ENCODE measurements at regions not wholly inside any gene's neighbourhood (a gene's known extent, or its start where the extent isn't known, plus 50 kb on each side); places are given as distances from the start of the nearest gene placed in this dataset.
A peak's percentile ranks its signal among the peaks of the same experiment; 100 is the strongest.
"Not testable (repeated sequence)": the region's sequence is repeated elsewhere in the genome, so short reads cannot be mapped to it uniquely, and the experiment has no call there.

DNA sequence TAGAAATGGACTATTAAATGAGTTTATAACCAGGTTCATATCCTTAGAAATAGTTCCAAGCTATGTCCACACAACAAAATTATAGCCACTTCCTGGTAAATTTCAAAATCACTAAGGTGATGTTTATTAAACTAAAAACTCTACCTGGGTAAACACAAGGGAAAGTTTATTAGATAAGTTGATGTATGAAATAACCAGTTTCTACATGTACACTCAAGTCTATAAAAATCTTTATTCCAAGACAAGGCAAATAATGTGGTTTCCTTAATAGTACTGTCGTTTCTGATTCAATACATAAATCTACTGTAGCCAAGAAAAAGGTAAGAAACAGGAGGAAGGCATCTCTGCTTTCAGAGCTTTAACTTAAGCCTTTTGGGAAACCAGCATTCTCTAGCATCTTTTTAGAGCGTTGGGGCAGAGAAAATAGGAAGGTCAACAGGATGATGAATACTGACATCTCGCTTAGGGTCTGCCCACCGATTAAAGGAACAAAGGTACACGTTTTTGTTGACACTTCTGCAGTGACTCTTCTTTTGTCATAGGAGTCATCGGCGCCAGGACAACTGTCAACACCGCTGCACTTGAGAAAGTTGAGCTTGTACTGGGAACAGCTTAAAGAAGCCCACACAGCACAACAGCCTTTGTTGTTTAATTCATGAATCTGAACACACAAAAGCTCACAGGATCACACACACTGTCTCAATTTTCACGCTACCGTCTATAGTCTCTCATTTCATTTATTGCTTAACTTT, 513.6 kb downstream of the SLCO4C1 start:
- no peak overlapping the region for H3K9ac ChIP-seq (ENCODE audit: low read depth, low read length)
- no peaks in the 10 kb centered on the region for H3K9me3 ChIP-seq (ENCODE audit: insufficient read depth, low read length, severe bottlenecking)
- no peaks in the 10 kb centered on the region for H3K36me3 ChIP-seq (ENCODE audit: insufficient read depth, low read length)
- H3K79me2 ChIP-seq (ENCODE audit: insufficient read depth, low read length), result no peaks in the 10 kb centered on the region
- no peaks in the 10 kb centered on the region for H3K27me3 ChIP-seq (ENCODE audit: insufficient read depth, low read length, poor library complexity)
- no peak overlapping the region for H3K4me2 ChIP-seq (ENCODE audit: insufficient read depth, low read length)
- no peak overlapping the region for H3K4me3 ChIP-seq (ENCODE audit: low read depth in 1 of 2, low read length in 2 of 2)
- DNase-seq (no peak), ATAC-seq (ENCODE audit: insufficient read depth, low read depth) (no peak)
- no peaks in the 10 kb centered on the region for H4K20me1 ChIP-seq (ENCODE audit: insufficient read depth, low read length)
- no peak overlapping the region for H3K27ac ChIP-seq (ENCODE audit: low read length)
- TF ChIP-seq, protein P1, sequence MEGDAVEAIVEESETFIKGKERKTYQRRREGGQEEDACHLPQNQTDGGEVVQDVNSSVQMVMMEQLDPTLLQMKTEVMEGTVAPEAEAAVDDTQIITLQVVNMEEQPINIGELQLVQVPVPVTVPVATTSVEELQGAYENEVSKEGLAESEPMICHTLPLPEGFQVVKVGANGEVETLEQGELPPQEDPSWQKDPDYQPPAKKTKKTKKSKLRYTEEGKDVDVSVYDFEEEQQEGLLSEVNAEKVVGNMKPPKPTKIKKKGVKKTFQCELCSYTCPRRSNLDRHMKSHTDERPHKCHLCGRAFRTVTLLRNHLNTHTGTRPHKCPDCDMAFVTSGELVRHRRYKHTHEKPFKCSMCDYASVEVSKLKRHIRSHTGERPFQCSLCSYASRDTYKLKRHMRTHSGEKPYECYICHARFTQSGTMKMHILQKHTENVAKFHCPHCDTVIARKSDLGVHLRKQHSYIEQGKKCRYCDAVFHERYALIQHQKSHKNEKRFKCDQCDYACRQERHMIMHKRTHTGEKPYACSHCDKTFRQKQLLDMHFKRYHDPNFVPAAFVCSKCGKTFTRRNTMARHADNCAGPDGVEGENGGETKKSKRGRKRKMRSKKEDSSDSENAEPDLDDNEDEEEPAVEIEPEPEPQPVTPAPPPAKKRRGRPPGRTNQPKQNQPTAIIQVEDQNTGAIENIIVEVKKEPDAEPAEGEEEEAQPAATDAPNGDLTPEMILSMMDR (IDR thresholded peaks at IDR 0.05; ENCODE audit: borderline replicate concordance, extremely low read depth, low read length, poor library complexity, severe bottlenecking), result no peak
- no peak for TF ChIP-seq EZH2 (IDR thresholded peaks at IDR 0.05; ENCODE audit: borderline replicate concordance, low read depth, low read length, severe bottlenecking)
- H3K4me1 ChIP-seq (ENCODE audit: insufficient read depth, low read length), result no peaks in the 10 kb centered on the region
- no peak overlapping the region for H2AFZ ChIP-seq (ENCODE audit: low read depth, low read length)

DNA sequence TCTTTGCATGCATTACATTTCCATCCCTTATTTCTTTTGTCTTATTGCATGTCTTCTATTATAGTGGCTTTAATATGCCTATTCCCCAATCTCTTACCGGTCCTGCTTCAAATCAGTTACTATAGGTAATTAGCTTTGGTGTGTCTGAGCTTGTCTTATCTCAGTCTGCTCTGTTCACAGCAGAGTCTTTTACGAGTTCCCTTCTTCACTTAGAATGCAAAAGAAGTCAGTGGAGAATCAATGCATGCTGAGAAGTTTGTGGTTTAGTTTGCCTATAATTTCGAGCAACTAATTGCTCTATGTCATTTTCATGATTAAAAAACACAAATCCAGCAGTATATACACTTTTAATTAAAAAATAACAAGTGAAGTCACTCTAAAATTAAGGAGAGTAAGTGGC, 545.0 kb downstream of the SLCO4C1 start:
- H3K79me2 ChIP-seq (ENCODE audit: insufficient read depth, low read length), result no peaks in the 10 kb centered on the region
- no peak for ATAC-seq (ENCODE audit: insufficient read depth, low read depth)

DNA sequence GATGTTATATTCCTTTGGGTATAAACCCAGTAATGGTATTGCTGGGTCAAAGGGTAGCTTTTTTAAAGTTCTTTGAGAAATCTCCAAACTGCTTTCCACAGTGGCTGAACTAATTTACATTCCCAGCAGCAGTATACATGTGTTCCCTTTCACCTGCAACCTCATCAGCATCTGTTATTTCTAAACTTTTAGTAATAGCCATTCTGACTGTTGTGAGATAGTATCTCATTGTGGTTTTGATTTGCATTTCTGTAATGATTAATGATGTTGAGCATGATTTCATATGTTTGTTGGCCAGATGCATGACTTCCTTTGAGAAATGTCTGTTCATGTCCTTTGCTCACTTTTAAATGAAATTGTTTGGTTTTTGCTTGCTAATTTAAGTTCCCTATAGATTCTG, 553.1 kb downstream of the SLCO4C1 start:
- not testable (repeated sequence) for H3K4me1 ChIP-seq (ENCODE audit: insufficient read depth, low read length); H3K4me3 ChIP-seq (ENCODE audit: low read depth in 1 of 2, low read length in 2 of 2); ATAC-seq (ENCODE audit: insufficient read depth, low read depth)

More for the DNA sequence above, 545.0 kb downstream of the SLCO4C1 start:
- H3K9me3 ChIP-seq (ENCODE audit: insufficient read depth, low read length, severe bottlenecking), result no peaks in the 10 kb centered on the region
- H3K27me3 ChIP-seq (ENCODE audit: insufficient read depth, low read length, poor library complexity), result no peaks in the 10 kb centered on the region
- no peak overlapping the region for H3K4me2 ChIP-seq (ENCODE audit: insufficient read depth, low read length)
- no peaks in the 10 kb centered on the region for H4K20me1 ChIP-seq (ENCODE audit: insufficient read depth, low read length)
- no peak overlapping the region for H2AFZ ChIP-seq (ENCODE audit: low read depth, low read length)
- no peak for DNase-seq
- no peak for TF ChIP-seq EZH2 (IDR thresholded peaks at IDR 0.05; ENCODE audit: borderline replicate concordance, low read depth, low read length, severe bottlenecking)
- TF ChIP-seq, protein P1 (IDR thresholded peaks at IDR 0.05; ENCODE audit: borderline replicate concordance, extremely low read depth, low read length, poor library complexity, severe bottlenecking), result no peak
- no peak overlapping the region for H3K9ac ChIP-seq (ENCODE audit: low read depth, low read length)
- no peak overlapping the region for H3K4me3 ChIP-seq (ENCODE audit: low read depth in 1 of 2, low read length in 2 of 2)
- H3K36me3 ChIP-seq (ENCODE audit: insufficient read depth, low read length), result no peaks in the 10 kb centered on the region
- H3K27ac ChIP-seq (ENCODE audit: low read length), result no peak overlapping the region
- H3K4me1 ChIP-seq (ENCODE audit: insufficient read depth, low read length), result no peaks in the 10 kb centered on the region

DNA sequence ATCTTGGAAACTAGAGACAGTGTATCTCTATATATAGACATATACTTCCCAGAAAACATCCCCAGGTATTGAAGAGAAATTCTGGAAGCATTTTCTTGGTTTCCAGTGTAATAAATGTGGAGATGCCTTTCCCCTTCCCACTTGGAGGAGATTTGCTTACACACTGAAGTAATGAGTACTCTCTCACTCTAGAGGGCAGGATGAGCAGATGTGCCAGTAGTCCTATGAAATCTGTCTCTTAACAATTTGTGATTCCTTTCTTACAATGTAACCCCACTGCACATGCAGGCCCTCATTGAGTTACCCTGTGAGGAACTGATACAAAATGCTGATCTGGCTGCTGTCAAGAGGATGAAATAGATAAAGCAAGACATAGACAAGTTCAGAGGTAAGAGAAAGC, 567.2 kb downstream of the SLCO4C1 start:
- Histone ChIP-seq H3K9ac (ENCODE audit: low read depth, low read length) (no peak overlapping the region), H4K20me1 (ENCODE audit: insufficient read depth, low read length) (no peaks in the 10 kb centered on the region), H3K4me1 (ENCODE audit: insufficient read depth, low read length) (no peaks in the 10 kb centered on the region), H2AFZ (ENCODE audit: low read depth, low read length) (no peak overlapping the region), H3K9me3 (ENCODE audit: insufficient read depth, low read length, severe bottlenecking) (no peaks in the 10 kb centered on the region), H3K4me3 (ENCODE audit: low read depth in 1 of 2, low read length in 2 of 2) (no peak overlapping the region), H3K27me3 (ENCODE audit: insufficient read depth, low read length, poor library complexity) (no peaks in the 10 kb centered on the region), H3K27ac (ENCODE audit: low read length) (no peak overlapping the region), H3K79me2 (ENCODE audit: insufficient read depth, low read length) (no peaks in the 10 kb centered on the region), H3K36me3 (ENCODE audit: insufficient read depth, low read length) (no peaks in the 10 kb centered on the region), H3K4me2 (ENCODE audit: insufficient read depth, low read length) (no peak overlapping the region)
- no peak for DNase-seq
- ATAC-seq (ENCODE audit: insufficient read depth, low read depth), result no peak
- TF ChIP-seq, protein P1 (IDR thresholded peaks at IDR 0.05; ENCODE audit: borderline replicate concordance, extremely low read depth, low read length, poor library complexity, severe bottlenecking), result peak; percentile 6
- TF ChIP-seq EZH2 (IDR thresholded peaks at IDR 0.05; ENCODE audit: borderline replicate concordance, low read depth, low read length, severe bottlenecking), result no peak

More for the DNA sequence above, 553.1 kb downstream of the SLCO4C1 start:
- H3K79me2 ChIP-seq (ENCODE audit: insufficient read depth, low read length); H3K27ac ChIP-seq (ENCODE audit: low read length); H3K9ac ChIP-seq (ENCODE audit: low read depth, low read length); DNase-seq; H3K4me2 ChIP-seq (ENCODE audit: insufficient read depth, low read length); H3K9me3 ChIP-seq (ENCODE audit: insufficient read depth, low read length, severe bottlenecking); H2AFZ ChIP-seq (ENCODE audit: low read depth, low read length); H4K20me1 ChIP-seq (ENCODE audit: insufficient read depth, low read length); H3K27me3 ChIP-seq (ENCODE audit: insufficient read depth, low read length, poor library complexity); H3K36me3 ChIP-seq (ENCODE audit: insufficient read depth, low read length): not testable (repeated sequence)

Data from DND-41 (cell line).